IPS-15b (cell line): ENCODE measurements at regions not wholly inside any gene's neighbourhood (a gene's known extent, or its start where the extent isn't known, plus 50 kb on each side); places are given as distances from the start of the nearest gene placed in this dataset.

Experiments used
- H3K27me3 ChIP-seq: one replicate; pipeline ENCODE4 v1.6.1; 2013; ENCODE audit warnings: low read length; ENCODE audit not compliant: control insufficient read depth, insufficient read depth
- H3K36me3 ChIP-seq: one replicate; pipeline ENCODE4 v1.6.1; 2013; ENCODE audit warnings: low read length; ENCODE audit not compliant: control insufficient read depth, insufficient read depth
- H3K4me1 ChIP-seq: one replicate; pipeline ENCODE4 v1.6.1; 2013; ENCODE audit warnings: mild to moderate bottlenecking, low read length; ENCODE audit not compliant: control insufficient read depth, insufficient read depth
- H3K4me3 ChIP-seq: one replicate; pipeline ENCODE4 v1.5.1; 2013; ENCODE audit warnings: low read depth, low read length
- H3K9ac ChIP-seq: one replicate; pipeline ENCODE4 v1.6.1; 2013; ENCODE audit warnings: low read depth, mild to moderate bottlenecking, low read length
- H3K9me3 ChIP-seq: one replicate; pipeline ENCODE4 v1.6.1; 2013; ENCODE audit warnings: mild to moderate bottlenecking, low read length; ENCODE audit not compliant: control insufficient read depth, insufficient read depth

DNA sequence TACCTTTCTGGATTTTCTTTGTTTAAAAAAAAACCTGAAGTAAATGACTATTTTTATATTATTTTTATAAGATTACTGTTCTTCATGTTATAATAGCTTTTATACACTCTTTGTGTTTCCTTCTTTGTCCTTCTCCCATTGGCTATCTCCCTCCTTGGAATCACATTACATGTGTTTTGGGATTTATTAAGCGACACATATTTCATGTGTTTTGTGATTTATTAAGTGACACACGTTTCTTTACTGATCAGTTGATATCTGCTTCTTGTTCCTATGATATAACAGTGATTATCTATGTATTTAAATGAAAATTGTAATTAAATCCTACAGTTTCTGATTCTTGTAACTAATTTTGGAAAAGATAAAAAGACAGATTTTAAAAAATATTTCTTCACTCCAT, 817.3 kb upstream of the AGA start:
- Histone ChIP-seq H3K27me3 (no peaks in the 10 kb centered on the region), H3K9ac (no peak overlapping the region), H3K36me3 (no peaks in the 10 kb centered on the region), H3K9me3 (no peaks in the 10 kb centered on the region), H3K4me1 (no peaks in the 10 kb centered on the region), H3K4me3 (no peak overlapping the region)

GRCh38 chr4:178264001-178264400, 821.8 kb upstream of the AGA start:
- no peak overlapping the region for H3K9ac ChIP-seq
- H3K9me3 ChIP-seq, result no peaks in the 10 kb centered on the region
- no peaks in the 10 kb centered on the region for H3K36me3 ChIP-seq
- no peaks in the 10 kb centered on the region for H3K4me1 ChIP-seq
- H3K27me3 ChIP-seq, result no peaks in the 10 kb centered on the region
- H3K4me3 ChIP-seq, result no peak overlapping the region

- Histone ChIP-seq H3K9ac (no peak overlapping the region), H3K4me3 (no peak overlapping the region), H3K36me3 (no peaks in the 10 kb centered on the region), H3K4me1 (no peaks in the 10 kb centered on the region), H3K27me3 (no peaks in the 10 kb centered on the region), H3K9me3 (no peaks in the 10 kb centered on the region)
Measured at GRCh38 chr4:178271386-178271785, 829.1 kb upstream of the AGA start.

GRCh38 chr4:178273168-178273567, 830.9 kb upstream of the AGA start:
- Histone ChIP-seq H3K27me3 (no peaks in the 10 kb centered on the region), H3K4me3 (no peak overlapping the region), H3K9me3 (no peaks in the 10 kb centered on the region), H3K36me3 (no peaks in the 10 kb centered on the region), H3K4me1 (no peaks in the 10 kb centered on the region), H3K9ac (no peak overlapping the region)

DNA sequence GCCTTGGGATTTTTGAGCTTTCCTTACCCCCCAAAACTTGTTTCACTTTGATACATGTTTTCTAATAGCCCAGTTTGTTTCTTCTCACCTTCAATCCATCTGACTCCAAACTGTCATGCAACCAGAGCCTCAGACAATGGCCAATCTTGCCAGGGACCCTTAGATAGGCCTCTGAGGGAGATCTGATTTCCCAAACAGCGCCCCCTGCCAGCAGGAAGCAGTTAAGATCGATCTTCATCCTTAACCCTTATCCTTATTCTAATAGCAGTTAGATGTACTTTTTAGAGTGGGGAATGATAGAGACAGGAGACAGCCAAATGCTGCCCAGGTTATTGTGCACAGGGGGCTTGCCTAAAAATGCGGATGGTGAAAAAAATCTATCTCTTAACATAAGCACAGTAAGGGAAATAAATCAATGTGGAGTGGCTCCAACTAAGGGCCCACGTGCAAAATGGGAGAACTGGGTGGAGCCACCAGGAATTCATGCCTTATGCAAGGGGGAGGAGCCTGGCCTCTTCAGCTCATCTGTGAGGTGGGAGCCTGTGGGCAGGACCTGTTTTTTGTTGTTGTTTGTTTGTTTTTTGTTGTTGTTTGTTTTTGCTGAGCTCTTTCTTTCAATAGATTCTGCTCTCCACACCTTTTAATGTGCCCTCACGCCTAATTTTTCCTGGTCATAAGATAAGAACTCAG, 833.6 kb upstream of the AGA start:
- no peaks in the 10 kb centered on the region for H3K4me1 ChIP-seq
- H3K4me3 ChIP-seq, result no peak overlapping the region

GRCh38 chr4:178280362-178280761, 838.1 kb upstream of the AGA start:
- Histone ChIP-seq H3K4me3 (no peak overlapping the region), H3K27me3 (no peaks in the 10 kb centered on the region), H3K4me1 (no peaks in the 10 kb centered on the region), H3K9ac (no peak overlapping the region), H3K9me3 (no peaks in the 10 kb centered on the region), H3K36me3 (no peaks in the 10 kb centered on the region)

More for the DNA sequence above, 833.6 kb upstream of the AGA start:
- no peak overlapping the region for H3K9ac ChIP-seq
- H3K27me3 ChIP-seq, result no peaks in the 10 kb centered on the region
- H3K36me3 ChIP-seq, result no peaks in the 10 kb centered on the region
- no peaks in the 10 kb centered on the region for H3K9me3 ChIP-seq

DNA sequence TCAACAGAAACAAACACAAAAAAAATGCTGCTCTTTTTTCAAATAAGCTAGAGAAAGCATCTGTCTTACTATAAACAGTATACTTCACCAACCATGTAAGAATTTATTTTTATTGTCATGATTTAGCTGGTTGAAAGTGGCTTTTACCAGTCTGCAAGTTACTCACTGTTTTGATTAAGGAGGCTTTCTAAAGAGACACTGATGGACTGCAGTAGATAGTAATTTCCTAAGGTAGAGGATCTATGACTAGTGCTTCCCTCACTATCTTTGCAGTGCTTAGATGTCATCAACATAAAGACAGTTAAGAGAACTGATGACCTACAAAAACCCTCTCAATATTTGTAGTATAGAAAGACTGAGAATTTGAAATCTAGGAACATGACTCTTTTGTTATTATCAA, 846.2 kb upstream of the AGA start:
- no peaks in the 10 kb centered on the region for H3K36me3 ChIP-seq
- H3K9ac ChIP-seq, result no peak overlapping the region
- no peaks in the 10 kb centered on the region for H3K27me3 ChIP-seq
- H3K4me3 ChIP-seq, result no peak overlapping the region
- no peaks in the 10 kb centered on the region for H3K4me1 ChIP-seq
- H3K9me3 ChIP-seq, result no peaks in the 10 kb centered on the region

- Histone ChIP-seq H3K36me3 (no peaks in the 10 kb centered on the region), H3K4me3 (no peak overlapping the region), H3K27me3 (no peaks in the 10 kb centered on the region), H3K4me1 (no peaks in the 10 kb centered on the region), H3K9ac (no peak overlapping the region), H3K9me3 (no peaks in the 10 kb centered on the region)
Measured at GRCh38 chr4:178293601-178294000, 851.4 kb upstream of the AGA start.

GRCh38 chr4:178296669-178297068, 854.4 kb upstream of the AGA start:
- Histone ChIP-seq H3K9me3 (no peaks in the 10 kb centered on the region), H3K9ac (no peak overlapping the region), H3K4me1 (no peaks in the 10 kb centered on the region), H3K27me3 (no peaks in the 10 kb centered on the region), H3K4me3 (no peak overlapping the region), H3K36me3 (no peaks in the 10 kb centered on the region)

DNA sequence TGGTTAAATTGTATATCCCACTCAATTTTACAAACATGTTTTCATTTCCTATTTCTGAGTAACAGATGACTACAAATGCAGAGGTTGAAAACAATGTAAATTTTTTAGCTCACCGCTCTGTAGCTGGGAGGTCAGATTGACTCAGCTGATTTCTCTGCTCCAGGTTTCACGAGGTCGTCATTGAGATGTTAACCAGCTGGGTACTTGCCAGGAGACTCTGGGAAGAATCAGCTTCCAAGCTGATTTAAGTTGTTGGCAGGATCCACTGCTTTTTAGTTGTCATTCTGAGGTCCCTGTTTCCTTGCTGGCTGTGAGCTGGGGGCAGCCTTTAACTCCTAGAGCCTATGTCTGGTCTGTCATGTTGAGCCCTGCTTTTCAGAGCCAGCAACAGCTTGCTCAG, 864.3 kb upstream of the AGA start:
- H3K9me3 ChIP-seq, result no peaks in the 10 kb centered on the region
- H3K4me3 ChIP-seq, result no peak overlapping the region
- H3K27me3 ChIP-seq, result no peaks in the 10 kb centered on the region
- no peak overlapping the region for H3K9ac ChIP-seq
- H3K4me1 ChIP-seq, result peaks cover 4% of the 10 kb centered on the region
- no peaks in the 10 kb centered on the region for H3K36me3 ChIP-seq

DNA sequence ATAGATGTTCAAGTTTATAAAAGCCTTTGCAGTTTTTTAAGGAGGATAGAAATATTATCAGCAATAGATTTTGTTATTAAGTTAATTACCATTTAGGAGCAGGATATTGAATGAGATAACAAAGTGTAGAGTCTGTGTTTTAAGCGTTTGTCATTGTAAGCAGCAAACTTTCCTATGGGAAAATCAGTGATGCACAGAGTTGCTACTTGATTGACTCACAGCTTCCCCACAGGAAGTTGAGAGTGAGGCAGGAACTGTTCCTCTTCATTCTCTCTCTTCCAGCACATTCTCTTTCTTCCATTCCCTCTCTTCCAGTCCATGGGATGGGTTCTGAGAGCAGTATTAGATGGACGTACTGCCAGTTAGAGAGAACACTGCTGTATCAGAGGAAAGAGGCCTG, 867.7 kb upstream of the AGA start:
- Histone ChIP-seq H3K4me3 (no peak overlapping the region), H3K9ac (no peak overlapping the region), H3K27me3 (no peaks in the 10 kb centered on the region), H3K9me3 (no peaks in the 10 kb centered on the region), H3K36me3 (no peaks in the 10 kb centered on the region), H3K4me1 (peaks cover 4% of the 10 kb centered on the region)

GRCh38 chr4:178311997-178312396, 869.8 kb upstream of the AGA start:
- no peaks in the 10 kb centered on the region for H3K27me3 ChIP-seq
- H3K9me3 ChIP-seq, result no peaks in the 10 kb centered on the region
- no peaks in the 10 kb centered on the region for H3K36me3 ChIP-seq
- no peak overlapping the region for H3K4me3 ChIP-seq
- H3K9ac ChIP-seq, result no peak overlapping the region
- H3K4me1 ChIP-seq, result no peaks in the 10 kb centered on the region
